ENCODE measurements at regions not wholly inside any gene's neighbourhood (a gene's known extent, or its start where the extent isn't known, plus 50 kb on each side); places are given as distances from the start of the nearest gene placed in this dataset.

- Histone ChIP-seq H3K9me3 (no peaks in the 10 kb centered on the region), H3K4me1 (no peaks in the 10 kb centered on the region), H3K27ac (no peak overlapping the region), H3K36me3 (no peaks in the 10 kb centered on the region), H3K4me3 (no peak overlapping the region), H3K27me3 (no peaks in the 10 kb centered on the region)
- no peak for DNase-seq (ENCODE audit: extremely low spot score in 2 of 2)
- TF ChIP-seq CTCF (IDR thresholded peaks at IDR 0.05), result no peak
- no peak for TF ChIP-seq POLR2A (IDR thresholded peaks at IDR 0.05)
- TF ChIP-seq POLR2AphosphoS5 (IDR thresholded peaks at IDR 0.05; ENCODE audit: insufficient read depth in 1 of 2, low read depth in 1 of 2), result no peak
- intact Hi-C loops (cut with DNase I), result no loop called here
These were observed 372.4 kb downstream of the NXPE2 start for GRCh38 chr11:115050756-115051155.

GRCh38 chr11:115051938-115052590 is 373.7 kb downstream of the NXPE2 start:
- TF ChIP-seq POLR2A (IDR thresholded peaks at IDR 0.05) (no peak), POLR2AphosphoS5 (IDR thresholded peaks at IDR 0.05; ENCODE audit: insufficient read depth in 1 of 2, low read depth in 1 of 2) (no peak), CTCF (IDR thresholded peaks at IDR 0.05) (no peak)
- DNase-seq (ENCODE audit: extremely low spot score in 2 of 2), result peak in 1 of 2 donors; percentile 47
- H3K4me1 ChIP-seq, result no peaks in the 10 kb centered on the region
- intact Hi-C loops (cut with DNase I), result no loop called here
- H3K36me3 ChIP-seq, result no peaks in the 10 kb centered on the region
- H3K27ac ChIP-seq, result no peak overlapping the region
- no peak overlapping the region for H3K4me3 ChIP-seq
- no peaks in the 10 kb centered on the region for H3K27me3 ChIP-seq
- no peaks in the 10 kb centered on the region for H3K9me3 ChIP-seq

- Histone ChIP-seq H3K27ac (no peak overlapping the region), H3K4me3 (no peak overlapping the region), H3K36me3 (no peaks in the 10 kb centered on the region), H3K4me1 (no peaks in the 10 kb centered on the region), H3K27me3 (no peaks in the 10 kb centered on the region), H3K9me3 (no peaks in the 10 kb centered on the region)
- TF ChIP-seq POLR2AphosphoS5 (IDR thresholded peaks at IDR 0.05; ENCODE audit: insufficient read depth in 1 of 2, low read depth in 1 of 2), result no peak
- TF ChIP-seq CTCF (IDR thresholded peaks at IDR 0.05), result no peak
- no peak for TF ChIP-seq POLR2A (IDR thresholded peaks at IDR 0.05)
- intact Hi-C loops (cut with DNase I), result no loop called here
- DNase-seq (ENCODE audit: extremely low spot score in 2 of 2), result no peak
These were observed 374.3 kb downstream of the NXPE2 start for GRCh38 chr11:115052601-115053000.

GRCh38 chr11:115054570-115055538 is 376.5 kb downstream of the NXPE2 start:
- intact Hi-C loops (cut with DNase I), result no loop called here
- Histone ChIP-seq H3K4me3 (no peak overlapping the region), H3K36me3 (no peaks in the 10 kb centered on the region), H3K27ac (no peak overlapping the region), H3K27me3 (no peaks in the 10 kb centered on the region), H3K4me1 (no peaks in the 10 kb centered on the region), H3K9me3 (no peaks in the 10 kb centered on the region)
- no peak for TF ChIP-seq POLR2AphosphoS5 (IDR thresholded peaks at IDR 0.05; ENCODE audit: insufficient read depth in 1 of 2, low read depth in 1 of 2)
- no peak for TF ChIP-seq POLR2A (IDR thresholded peaks at IDR 0.05)
- TF ChIP-seq CTCF (IDR thresholded peaks at IDR 0.05), result no peak
- peak in 1 of 2 donors; percentile 78 for DNase-seq (ENCODE audit: extremely low spot score in 2 of 2)
